GM12891 (cell line): ENCODE measurements at regions not wholly inside any gene's neighbourhood (a gene's known extent, or its start where the extent isn't known, plus 50 kb on each side); places are given as distances from the start of the nearest gene placed in this dataset.

Experiments
- PAX5 ChIP-seq: IDR thresholded peaks from 2 replicates; pipeline ENCODE4 v1.6.1; 2011; ENCODE audit warnings: low read length, moderate library complexity, mild to moderate bottlenecking; ENCODE audit not compliant: insufficient read depth, severe bottlenecking
- POLR2A ChIP-seq: IDR thresholded peaks from 2 replicates; pipeline ENCODE4 v1.6.1; 2011; ENCODE audit warnings: low read depth, low read length, control low read depth
- POLR2AphosphoS5 ChIP-seq: IDR thresholded peaks from 2 replicates; pipeline ENCODE4 v1.6.1; 2011; ENCODE audit warnings: low read depth, low read length, control low read depth
- POU2F2 ChIP-seq: IDR thresholded peaks from 2 replicates; pipeline ENCODE4 v1.6.1; 2011; ENCODE audit warnings: low read depth, mild to moderate bottlenecking, control low read depth, low read length, moderate library complexity
- SPI1 ChIP-seq: IDR thresholded peaks from 2 replicates; pipeline ENCODE4 v1.6.1; 2011; ENCODE audit warnings: low read depth, low read length, control low read depth
- TAF1 ChIP-seq: IDR thresholded peaks from 2 replicates; pipeline ENCODE4 v1.6.1; 2011; ENCODE audit warnings: low read depth, low read length, control low read depth

GRCh38 chr4:13816472-13816871 is 188.9 kb upstream of the BOD1L1 start:
- TF ChIP-seq PAX5 (no peak), POLR2AphosphoS5 (no peak), TAF1 (no peak), POLR2A (no peak), POU2F2 (no peak), SPI1 (no peak)
